H1 (cell line): ENCODE measurements at regions not wholly inside any gene's neighbourhood (a gene's known extent, or its start where the extent isn't known, plus 50 kb on each side); places are given as distances from the start of the nearest gene placed in this dataset.

Source experiments
- CTCF ChIA-PET: fragments of 300-600 bp; sonication (Branson Sonifier 250); formaldehyde crosslinking; loops from one replicate; lab custom pipeline; 2021; ENCODE audit not compliant: partially characterized antibody; lab: Charles Lee
- POLR2A ChIA-PET: fragments of 300-600 bp; sonication (Branson Sonifier 250); formaldehyde crosslinking; loops from one replicate; lab custom pipeline; 2021; ENCODE audit warnings: inconsistent platforms; ENCODE audit not compliant: partially characterized antibody; lab: Charles Lee
- DNase-seq, 2 experiments: peaks; one replicate each; pipeline versions ENCODE4 v3.0.0 to v3.0.0-alpha.2; 2010 to 2022; ENCODE audit warnings: low spot score in 2 of 2, low read depth in 1 of 2, mixed read lengths in 1 of 2
- FAIRE-seq: peaks from 2 replicates; lab custom pipeline; 2011; peaks lifted over from hg19 to GRCh38; lab: Jason Lieb, UNC
- H2AFZ ChIP-seq: 2 replicates; pipeline ENCODE4 v1.8.1; 2012; ENCODE audit warnings: low read length, inconsistent platforms
- H2AK5ac ChIP-seq: 2 replicates; pipeline ENCODE4 v1.6.1; 2013; ENCODE audit warnings: low read depth, low read length
- H2BK120ac ChIP-seq: replicated peaks from 2 replicates; pipeline ENCODE3; 2013; ENCODE audit warnings: low read depth, low read length, inconsistent platforms
- H2BK12ac ChIP-seq: 2 replicates; pipeline ENCODE4 v1.6.1; 2013; ENCODE audit warnings: low read depth, low read length
- H2BK15ac ChIP-seq: 2 replicates; pipeline ENCODE4 v1.6.1; 2013; ENCODE audit warnings: low read length
- H2BK20ac ChIP-seq: 2 replicates; pipeline ENCODE4 v1.6.1; 2013; ENCODE audit warnings: low read length
- H2BK5ac ChIP-seq: 2 replicates; pipeline ENCODE4 v1.6.1; 2013; ENCODE audit warnings: low read depth, low read length
- H3K14ac ChIP-seq: 2 replicates; pipeline ENCODE4 v1.6.1; 2013; ENCODE audit warnings: inconsistent platforms; ENCODE audit not compliant: insufficient read length
- H3K18ac ChIP-seq: 2 replicates; pipeline ENCODE4 v1.6.1; 2013; ENCODE audit warnings: low read length; ENCODE audit errors: extremely low read depth
- H3K23ac ChIP-seq: 2 replicates; pipeline ENCODE4 v1.6.1; 2013; ENCODE audit warnings: inconsistent platforms; ENCODE audit not compliant: insufficient read length
- H3K23me2 ChIP-seq: 2 replicates; pipeline ENCODE4 v1.6.1; 2013; ENCODE audit warnings: low read depth, low read length
- H3K27ac ChIP-seq: 2 replicates; pipeline ENCODE4 v1.6.1; 2011; ENCODE audit warnings: low read depth, low read length, inconsistent platforms
- H3K27me3 ChIP-seq, 4 experiments: replicated peaks in 1 of 4; 1 replicate in 1 of 4; 2 replicates in 3 of 4; pipeline versions ENCODE4 v1.6.1 to v1.8.1; 2011 to 2013; ENCODE audit warnings: low read length in 3 of 4, mild to moderate bottlenecking in 3 of 4, inconsistent platforms in 2 of 4, mixed read lengths in 2 of 4, moderate library complexity in 1 of 4; ENCODE audit not compliant: control insufficient read depth in 3 of 4, insufficient read depth in 3 of 4; ENCODE audit errors: extremely low read depth in 1 of 4
- H3K36me3 ChIP-seq, 4 experiments: 2 replicates each; pipeline versions ENCODE4 v1.6.1 to v1.8.1; 2011 to 2013; ENCODE audit warnings: mild to moderate bottlenecking in 4 of 4, low read length in 3 of 4, moderate library complexity in 2 of 4, control low read depth in 1 of 4, inconsistent platforms in 1 of 4; ENCODE audit not compliant: insufficient read depth in 4 of 4, control insufficient read depth in 2 of 4
- H3K4ac ChIP-seq: replicated peaks from 2 replicates; pipeline ENCODE3; 2013; ENCODE audit warnings: low read length, low read depth, mixed read lengths, inconsistent platforms; ENCODE audit not compliant: insufficient read length
- H3K4me1 ChIP-seq, 4 experiments: replicated peaks in 1 of 4; 1 replicate in 1 of 4; 2 replicates in 3 of 4; pipeline versions ENCODE4 v1.6.1 to v1.8.1; 2011 to 2013; ENCODE audit warnings: low read length in 3 of 4, inconsistent platforms in 2 of 4, mixed read lengths in 1 of 4; ENCODE audit not compliant: insufficient read depth in 4 of 4, control insufficient read depth in 3 of 4
- H3K4me2 ChIP-seq, 2 experiments: 2 replicates each; pipeline versions ENCODE4 v1.6.1 to v1.8.1; 2011 to 2013; ENCODE audit warnings: low read depth in 2 of 2, low read length in 2 of 2, control low read depth in 1 of 2, inconsistent platforms in 1 of 2, mild to moderate bottlenecking in 1 of 2; ENCODE audit not compliant: insufficient read depth in 1 of 2
- H3K4me3 ChIP-seq, 4 experiments: fragments of 200-600, 300-600 bp in 1 of 4; sonication (generic), shearing (Covaris generic), sonication (Bioruptor Twin) in 1 of 4; 2 replicates each; pipeline versions ENCODE4 v1.5.1 to v1.8.1; 2011 to 2016; ENCODE audit warnings: low read length in 4 of 4, low read depth in 3 of 4, control low read depth in 2 of 4, inconsistent platforms in 2 of 4, mild to moderate bottlenecking in 2 of 4, mixed read lengths in 1 of 4, moderate library complexity in 1 of 4; ENCODE audit not compliant: insufficient read depth in 2 of 4; ENCODE audit errors: extremely low read depth in 1 of 4
- H3K56ac ChIP-seq: replicated peaks from 2 replicates; pipeline ENCODE3; 2013; ENCODE audit warnings: low read depth, mild to moderate bottlenecking, mixed read lengths, low read length, inconsistent platforms; ENCODE audit not compliant: insufficient read length
- H3K79me1 ChIP-seq: 2 replicates; pipeline ENCODE4 v1.6.1; 2013; ENCODE audit warnings: low read depth, low read length, control low read depth
- H3K79me2 ChIP-seq, 2 experiments: 2 replicates each; pipeline versions ENCODE4 v1.6.1 to v1.8.1; 2012 to 2013; ENCODE audit warnings: low read length in 2 of 2, mild to moderate bottlenecking in 2 of 2, inconsistent platforms in 1 of 2; ENCODE audit not compliant: insufficient read depth in 2 of 2, control insufficient read depth in 1 of 2
- H3K9ac ChIP-seq, 4 experiments: replicated peaks in 1 of 4; 1 replicate in 1 of 4; 2 replicates in 3 of 4; pipeline versions ENCODE4 v1.6.1 to v1.8.1; 2011 to 2013; ENCODE audit warnings: low read depth in 3 of 4, low read length in 3 of 4, control low read depth in 2 of 4, mild to moderate bottlenecking in 2 of 4, moderate library complexity in 2 of 4, inconsistent platforms in 1 of 4; ENCODE audit errors: extremely low read depth in 1 of 4
- H3K9me3 ChIP-seq, 2 experiments: 2 replicates each; pipeline versions ENCODE4 v1.6.1 to v1.8.1; 2012 to 2013; ENCODE audit warnings: mild to moderate bottlenecking in 2 of 2, moderate library complexity in 2 of 2, control low read depth in 1 of 2, inconsistent platforms in 1 of 2, low read depth in 1 of 2, low read length in 1 of 2, mixed read lengths in 1 of 2; ENCODE audit not compliant: insufficient read depth in 2 of 2
- H4K20me1 ChIP-seq, 2 experiments: replicated peaks in 1 of 2; 2 replicates each; pipeline versions ENCODE3 to v1.8.1; 2011 to 2013; ENCODE audit warnings: inconsistent platforms in 2 of 2, low read length in 2 of 2, mild to moderate bottlenecking in 1 of 2; ENCODE audit not compliant: insufficient read depth in 2 of 2, control insufficient read depth in 1 of 2
- H4K5ac ChIP-seq: 2 replicates; pipeline ENCODE4 v1.6.1; 2013; ENCODE audit warnings: low read length, low read depth, mixed read lengths, inconsistent platforms; ENCODE audit not compliant: insufficient read length
- H4K8ac ChIP-seq: 2 replicates; pipeline ENCODE4 v1.8.0; 2013; ENCODE audit warnings: mild to moderate bottlenecking, moderate library complexity, low read length, inconsistent platforms; ENCODE audit not compliant: insufficient read depth; ENCODE audit errors: extremely low read depth
- H4K91ac ChIP-seq: replicated peaks from 2 replicates; pipeline ENCODE3; 2013; ENCODE audit warnings: low read length, mixed read lengths, inconsistent platforms; ENCODE audit not compliant: insufficient read length
- EZH2 ChIP-seq: fragments of 200-600 bp; sonication (generic); IDR thresholded peaks from 2 replicates; pipeline ENCODE4 v1.7.1; 2012; ENCODE audit warnings: low read depth, mild to moderate bottlenecking, moderate library complexity, low read length, inconsistent platforms; ENCODE audit not compliant: severe bottlenecking
- PHF8 ChIP-seq: fragments of 200-600 bp; sonication (generic); conservative IDR thresholded peaks from 2 replicates; pipeline ENCODE4 v1.7.1; 2012; ENCODE audit warnings: low read depth, mild to moderate bottlenecking, inconsistent platforms, low read length, moderate library complexity
- SAP30 ChIP-seq: fragments of 300-600 bp; sonication (generic); IDR thresholded peaks from 2 replicates; pipeline ENCODE4 v1.7.1; 2012; ENCODE audit warnings: low read length, moderate library complexity, mild to moderate bottlenecking, inconsistent platforms; ENCODE audit not compliant: insufficient read depth, insufficient replicate concordance
- SIRT6 ChIP-seq: IDR thresholded peaks from one replicate; pipeline ENCODE4 v1.7.1; 2012; ENCODE audit warnings: low read length, inconsistent platforms
- WGBS, 2 experiments: shearing (Covaris generic) in 1 of 2; methylation state at CpG; one replicate each; pipeline versions ENCODE4 v1.1.6 to v1.1.7; 2013 to 2015; ENCODE audit warnings: low lambda C conversion rate in 2 of 2, mixed read lengths in 2 of 2, inconsistent platforms in 1 of 2, low coverage in 1 of 2, missing lambda C conversion rate in 1 of 2; ENCODE audit not compliant: insufficient replicate concordance in 2 of 2, insufficient coverage in 1 of 2, insufficient read length in 1 of 2; ENCODE audit errors: extremely low coverage in 1 of 2, missing lambda C conversion rate in 1 of 2; 5-methylcytosine and 5-hydroxymethylcytosine counted together

DNA sequence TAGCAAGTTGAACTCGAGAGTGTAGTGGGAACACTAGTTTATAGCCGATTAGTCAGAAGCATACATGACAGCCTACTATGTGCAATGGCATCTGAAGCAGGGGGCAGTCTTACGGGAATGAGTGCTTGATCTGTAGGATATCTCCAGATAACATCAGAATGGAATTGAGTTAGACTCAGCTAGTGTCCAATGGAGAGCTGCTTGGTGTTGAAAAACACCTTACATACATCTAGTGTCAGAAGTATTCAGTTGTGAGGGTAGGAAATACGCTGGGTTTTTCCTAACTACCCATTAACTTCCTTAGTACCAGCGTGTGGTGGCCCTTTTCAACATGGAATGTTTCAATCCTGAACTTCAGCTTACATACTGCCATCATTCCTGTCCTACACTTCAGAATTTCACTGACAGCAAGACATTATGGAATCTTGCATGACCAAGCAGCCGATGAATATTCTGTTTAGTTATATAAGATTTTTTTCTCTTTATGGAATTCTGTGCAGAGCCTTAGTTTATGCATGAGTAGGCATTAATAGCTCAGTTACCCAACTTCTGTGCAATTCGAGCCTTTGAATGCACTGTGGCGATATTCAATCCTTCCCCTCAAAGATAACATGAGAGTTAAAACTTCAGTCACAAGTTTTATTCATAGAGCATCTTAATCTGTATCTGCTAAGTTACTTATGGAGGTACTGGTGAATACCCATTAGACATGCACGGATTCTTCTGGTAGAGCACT lies 218.6 kb upstream of the MOCS1 start:
- no peaks in the 10 kb centered on the region for H3K23me2 ChIP-seq
- no peak overlapping the region for H3K27ac ChIP-seq
- no peaks in the 10 kb centered on the region for H3K4me1 ChIP-seq
- no peak overlapping the region for H3K9ac ChIP-seq
- H4K5ac ChIP-seq: no peak overlapping the region
- CTCF ChIA-PET: interaction anchor here (0.5 to 2.0 kb wide), 3 partner anchors 10 to 172 kb away, joined by 3 to 9 read pairs (median 4); no protein-coding TSS in a partner anchor
- no peak overlapping the region for H2BK12ac ChIP-seq
- H3K79me2 ChIP-seq: no peaks in the 10 kb centered on the region
- H4K8ac ChIP-seq: no peak overlapping the region
- H2BK120ac ChIP-seq: no peak overlapping the region
- no peaks in the 10 kb centered on the region for H4K20me1 ChIP-seq
- no peaks in the 10 kb centered on the region for H3K79me1 ChIP-seq
- no peak overlapping the region; the same call in 1 of the 2 replicates for H2BK15ac ChIP-seq
- H4K91ac ChIP-seq: no peak overlapping the region
- H2AK5ac ChIP-seq: no peak overlapping the region
- no peaks in the 10 kb centered on the region for H3K36me3 ChIP-seq
- DNase-seq (no peak), FAIRE-seq (no peak)
- TF ChIP-seq SAP30 (no peak), PHF8 (no peak), SIRT6 (no peak), EZH2 (no peak)
- no peak overlapping the region for H3K56ac ChIP-seq
- no peak overlapping the region for H3K4me3 ChIP-seq
- no peak overlapping the region for H2BK5ac ChIP-seq
- H3K14ac ChIP-seq: no peak overlapping the region
- no peak overlapping the region for H3K23ac ChIP-seq
- H3K4ac ChIP-seq: no peak overlapping the region
- POLR2A ChIA-PET: interaction anchor here (1.0 kb wide), 1 partner anchor 11 kb away, joined by 5 read pairs; no protein-coding TSS in a partner anchor
- no peak overlapping the region for H3K4me2 ChIP-seq
- H3K27me3 ChIP-seq: peaks cover 0 to 1% (median 0%) of the 10 kb centered on the region in 4 experiments; a peak in 1 of 7 replicates
- 92% methylated on average over 9 of the region's 9 CpGs; no CpG with 5 or more reads in 1 of the 2 experiments for whole genome bisulfite sequencing, 2 experiments
- no peaks in the 10 kb centered on the region for H3K9me3 ChIP-seq
- no peak overlapping the region for H3K18ac ChIP-seq
- no peak overlapping the region for H2AFZ ChIP-seq
- H2BK20ac ChIP-seq: no peak overlapping the region
